ENCODE measurements at regions not wholly inside any gene's neighbourhood (a gene's known extent, or its start where the extent isn't known, plus 50 kb on each side); places are given as distances from the start of the nearest gene placed in this dataset.

- Histone ChIP-seq H3K27ac (peak overlapping the region; percentile 32), H3K9ac (ENCODE audit: low read depth in 2 of 2, low read length in 2 of 2) (no peak overlapping the region), H3K4me1 (no peaks in the 10 kb centered on the region), H3K36me3 (no peaks in the 10 kb centered on the region), H3K9me3 (no peaks in the 10 kb centered on the region), H3K4me3 (no peak overlapping the region), H3K27me3 (no peaks in the 10 kb centered on the region)
- DNase-seq = no peak
- intact Hi-C loops (cut with DNase I) = loop anchor here (10.0 kb wide), 2 partner anchors 381 to 631 kb away; no protein-coding TSS in a partner anchor
- no peak for TF ChIP-seq CTCF (IDR thresholded peaks at IDR 0.05)
These were observed 61.3 kb upstream of the HAAO start for GRCh38 chr2:42853549-42854206.

DNA sequence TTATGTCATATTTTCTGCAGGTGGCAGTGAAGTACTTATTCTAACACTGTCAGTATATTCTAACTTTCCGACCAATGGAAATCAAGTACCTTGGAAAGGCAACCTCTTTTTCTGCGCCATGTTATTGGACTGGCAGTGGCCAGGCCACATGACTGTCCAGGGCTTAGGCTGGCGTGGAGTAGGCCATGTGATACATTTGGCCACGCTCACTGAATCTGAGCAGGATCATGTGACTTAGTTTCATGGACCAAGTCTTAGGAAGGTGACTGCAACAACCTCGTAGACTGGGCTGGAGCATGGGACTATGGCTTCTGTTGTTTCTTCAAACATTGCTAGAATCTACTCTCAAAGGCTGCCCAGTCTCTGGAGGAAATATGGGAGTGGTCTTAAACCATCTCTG, 60.4 kb upstream of the HAAO start:
- Histone ChIP-seq H3K27me3 (no peaks in the 10 kb centered on the region), H3K9ac (ENCODE audit: low read depth in 2 of 2, low read length in 2 of 2) (no peak overlapping the region), H3K4me1 (no peaks in the 10 kb centered on the region), H3K36me3 (no peaks in the 10 kb centered on the region), H3K9me3 (no peaks in the 10 kb centered on the region), H3K27ac (no peak overlapping the region), H3K4me3 (no peak overlapping the region)
- intact Hi-C loops (cut with DNase I) = loop anchor here (10.0 kb wide), 2 partner anchors 382 to 632 kb away; no protein-coding TSS in a partner anchor
- no peak for DNase-seq
- TF ChIP-seq CTCF (IDR thresholded peaks at IDR 0.05) = no peak

DNA sequence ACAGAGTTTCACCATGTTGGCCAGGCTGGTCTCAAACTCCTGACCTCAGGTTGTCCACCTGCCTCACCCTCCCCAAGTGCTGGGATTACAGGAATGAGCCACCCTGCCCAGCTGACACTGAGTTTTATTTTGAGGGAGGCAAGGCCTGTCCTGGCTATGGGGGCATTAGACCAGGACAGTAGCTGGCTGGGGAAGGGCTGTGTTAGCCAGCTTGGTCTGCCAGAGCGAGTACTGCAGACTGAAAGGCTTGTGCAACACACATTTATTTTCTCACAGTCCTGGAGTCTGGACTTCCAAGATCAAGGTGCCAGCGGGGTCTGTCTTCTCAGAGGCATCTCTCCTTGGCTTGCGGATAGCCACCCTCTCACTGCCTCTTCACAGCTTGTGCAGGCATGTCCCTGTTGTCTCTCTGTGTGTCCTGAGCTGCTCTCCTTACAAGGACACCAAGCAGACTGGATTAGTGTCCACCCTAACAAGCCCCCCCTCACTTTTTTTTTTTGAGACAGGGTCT, 59.4 kb upstream of the HAAO start:
- Histone ChIP-seq H3K9ac (ENCODE audit: low read depth in 2 of 2, low read length in 2 of 2) (no peak overlapping the region), H3K36me3 (no peaks in the 10 kb centered on the region), H3K9me3 (no peaks in the 10 kb centered on the region), H3K4me3 (no peak overlapping the region), H3K4me1 (no peaks in the 10 kb centered on the region), H3K27ac (no peak overlapping the region), H3K27me3 (no peaks in the 10 kb centered on the region)
- no peak for DNase-seq
- intact Hi-C loops (cut with DNase I) = loop anchor here (10.0 kb wide), 2 partner anchors 383 to 633 kb away; no protein-coding TSS in a partner anchor
- TF ChIP-seq CTCF (IDR thresholded peaks at IDR 0.05) = no peak

DNA sequence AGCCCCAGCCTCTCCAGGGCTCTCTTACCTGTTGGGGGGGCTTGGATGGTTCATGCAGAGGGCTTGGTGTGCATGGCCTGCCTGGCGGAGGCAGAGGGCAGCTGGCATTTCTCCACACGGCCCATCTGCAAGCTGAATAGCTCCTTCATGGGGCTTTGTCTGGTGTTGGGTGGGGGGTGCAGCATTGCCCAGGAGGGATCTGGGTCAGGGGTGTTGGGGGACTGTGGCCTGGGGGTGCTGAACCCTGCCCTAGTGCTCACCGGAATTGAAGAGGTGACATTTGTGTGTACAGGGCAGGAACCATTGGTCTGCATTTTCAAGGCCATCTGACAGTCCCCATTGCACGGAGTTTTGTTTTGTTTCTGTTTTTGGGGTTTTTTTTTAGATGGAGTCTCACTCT, 58.8 kb upstream of the HAAO start:
- TF ChIP-seq CTCF (IDR thresholded peaks at IDR 0.05) = no peak
- no peak for DNase-seq
- no peak overlapping the region for H3K9ac ChIP-seq (ENCODE audit: low read depth in 2 of 2, low read length in 2 of 2)
- H3K36me3 ChIP-seq = no peaks in the 10 kb centered on the region
- H3K9me3 ChIP-seq = no peaks in the 10 kb centered on the region
- no peaks in the 10 kb centered on the region for H3K27me3 ChIP-seq
- no peak overlapping the region for H3K27ac ChIP-seq
- intact Hi-C loops (cut with DNase I) = loop anchor here (10.0 kb wide), 2 partner anchors 384 to 634 kb away; no protein-coding TSS in a partner anchor
- H3K4me1 ChIP-seq = no peaks in the 10 kb centered on the region
- H3K4me3 ChIP-seq = no peak overlapping the region

GRCh38 chr2:42850016-42850805, 57.8 kb upstream of the HAAO start:
- Histone ChIP-seq H3K4me3 (no peak overlapping the region), H3K36me3 (no peaks in the 10 kb centered on the region), H3K4me1 (no peaks in the 10 kb centered on the region), H3K27ac (no peak overlapping the region), H3K9me3 (no peaks in the 10 kb centered on the region), H3K27me3 (no peaks in the 10 kb centered on the region), H3K9ac (ENCODE audit: low read depth in 2 of 2, low read length in 2 of 2) (no peak overlapping the region)
- TF ChIP-seq CTCF (IDR thresholded peaks at IDR 0.05) = no peak
- intact Hi-C loops (cut with DNase I) = loop anchor here (10.0 kb wide), 2 partner anchors 385 to 635 kb away; no protein-coding TSS in a partner anchor
- DNase-seq = no peak
